HEK293T (cell line): ENCODE measurements at regions not wholly inside any gene's neighbourhood (a gene's known extent, or its start where the extent isn't known, plus 50 kb on each side); places are given as distances from the start of the nearest gene placed in this dataset.

Experiments used
- CTCF ChIA-PET: fragments of 350-600 bp; formaldehyde crosslinking; extraction: SDS; loops from one replicate; lab custom pipeline; 2021; ENCODE audit warnings: antibody characterized with exemption, inconsistent platforms; lab: Yijun Ruan, JAX
- POLR2A ChIA-PET: fragments of 350-600 bp; formaldehyde crosslinking; extraction: SDS; loops from one replicate; lab custom pipeline; 2020; ENCODE audit warnings: antibody characterized with exemption, inconsistent platforms; lab: Yijun Ruan, JAX
- DNase-seq: peaks from one replicate; pipeline ENCODE4 v3.0.0; 2012; ENCODE audit warnings: mixed read lengths; ENCODE audit errors: extremely low spot score
- ARNT ChIP-seq: fragments of 450-650 bp; IDR thresholded peaks from 2 replicates; pipeline ENCODE4 v1.6.1; 2017; ENCODE audit warnings: mild to moderate bottlenecking
- BHLHE40 ChIP-seq: fragments of 450-650 bp; IDR thresholded peaks from 2 replicates; pipeline ENCODE4 v1.6.1; 2016; ENCODE audit warnings: mild to moderate bottlenecking, moderate library complexity, borderline replicate concordance
- CTBP1 ChIP-seq: fragments of 450-650 bp; IDR thresholded peaks from 2 replicates; pipeline ENCODE4 v1.6.1; 2016; ENCODE audit warnings: borderline replicate concordance
- ELF4 ChIP-seq: fragments of 450-650 bp; IDR thresholded peaks from 2 replicates; pipeline ENCODE4 v1.6.1; 2017; ENCODE audit warnings: antibody characterized with exemption
- FOXA1 ChIP-seq: fragments of 450-650 bp; IDR thresholded peaks from 2 replicates; pipeline ENCODE4 v1.6.1; 2016; ENCODE audit warnings: mild to moderate bottlenecking
- FOXK2 ChIP-seq: fragments of 450-650 bp; IDR thresholded peaks from 2 replicates; pipeline ENCODE4 v1.6.1; 2016; ENCODE audit warnings: mild to moderate bottlenecking
- FOXM1 ChIP-seq: fragments of 450-650 bp; IDR thresholded peaks from 2 replicates; pipeline ENCODE4 v1.6.1; 2017; ENCODE audit warnings: mild to moderate bottlenecking, borderline replicate concordance
- HDGF ChIP-seq: fragments of 450-650 bp; IDR thresholded peaks from 2 replicates; pipeline ENCODE4 v1.6.1; 2017; ENCODE audit warnings: antibody characterized with exemption, borderline replicate concordance
- L3MBTL2 ChIP-seq: fragments of 450-650 bp; conservative IDR thresholded peaks from 2 replicates; pipeline ENCODE4 v1.6.1; 2016; ENCODE audit warnings: mild to moderate bottlenecking
- LEF1 ChIP-seq: fragments of 450-650 bp; IDR thresholded peaks from 2 replicates; pipeline ENCODE4 v1.6.1; 2017; ENCODE audit warnings: mild to moderate bottlenecking, borderline replicate concordance
- NFRKB ChIP-seq: fragments of 450-650 bp; IDR thresholded peaks from 2 replicates; pipeline ENCODE4 v1.6.1; 2016; ENCODE audit warnings: mild to moderate bottlenecking, moderate library complexity
- PKNOX1 ChIP-seq: fragments of 450-650 bp; IDR thresholded peaks from 2 replicates; pipeline ENCODE4 v1.6.1; 2016
- SP1 ChIP-seq: fragments of 450-650 bp; IDR thresholded peaks from 2 replicates; pipeline ENCODE4 v1.6.1; 2017
- SUZ12 ChIP-seq: fragments of 450-650 bp; IDR thresholded peaks from 2 replicates; pipeline ENCODE4 v1.6.1; 2016; ENCODE audit warnings: mild to moderate bottlenecking
- TARDBP ChIP-seq: fragments of 450-650 bp; IDR thresholded peaks from 2 replicates; pipeline ENCODE4 v1.6.1; 2016
- ZNF384 ChIP-seq: fragments of 450-650 bp; IDR thresholded peaks from 2 replicates; pipeline ENCODE4 v1.6.1; 2016

- ChIA-PET POLR2A (no interaction called here), CTCF (no interaction called here)
- no peak for DNase-seq
- no peak for TF ChIP-seq NFRKB
- no peak for TF ChIP-seq ELF4
- TF ChIP-seq L3MBTL2, result no peak
- no peak for TF ChIP-seq ARNT
- TF ChIP-seq FOXK2, result no peak
- TF ChIP-seq ZNF384, result no peak
- TF ChIP-seq BHLHE40, result no peak
- TF ChIP-seq LEF1, result no peak
Measured at GRCh38 chr22:48676266-48677167, 1151.2 kb downstream of the BRD1 start.

- CTCF ChIA-PET, result no interaction called here
- DNase-seq, result no peak
- POLR2A ChIA-PET, result no interaction called here
- TF ChIP-seq HDGF, result no peak
- no peak for TF ChIP-seq ZNF384
- TF ChIP-seq NFRKB, result no peak
- TF ChIP-seq PKNOX1, result no peak
- no peak for TF ChIP-seq FOXK2
- TF ChIP-seq FOXA1, result no peak
Measured at GRCh38 chr22:48675830-48676145, 1151.9 kb downstream of the BRD1 start.

- CTCF ChIA-PET, result no interaction called here
- TF ChIP-seq FOXK2 (no peak), ZNF384 (no peak), ELF4 (no peak)
- POLR2A ChIA-PET, result no interaction called here
- no peak for DNase-seq
Measured at GRCh38 chr22:48675141-48675829, 1152.4 kb downstream of the BRD1 start.

- POLR2A ChIA-PET, result no interaction called here
- DNase-seq, result no peak
- CTCF ChIA-PET, result no interaction called here
- TF ChIP-seq ARNT (no peak), FOXA1 (no peak), HDGF (no peak), BHLHE40 (no peak), ZNF384 (no peak), FOXK2 (no peak), FOXM1 (no peak), NFRKB (no peak), TARDBP (no peak), L3MBTL2 (no peak), LEF1 (no peak), CTBP1 (no peak), SP1 (no peak), PKNOX1 (no peak), ELF4 (no peak)
Measured at GRCh38 chr22:48673806-48674500, 1153.7 kb downstream of the BRD1 start.

- CTCF ChIA-PET, result no interaction called here
- DNase-seq, result no peak
- POLR2A ChIA-PET, result no interaction called here
- TF ChIP-seq FOXM1 (no peak), ARNT (no peak), BHLHE40 (no peak), PKNOX1 (no peak), NFRKB (no peak), HDGF (no peak), LEF1 (no peak), SUZ12 (no peak), FOXA1 (no peak), L3MBTL2 (no peak), FOXK2 (no peak), CTBP1 (no peak), ZNF384 (no peak), SP1 (no peak)
Measured at GRCh38 chr22:48672387-48672786, 1155.3 kb downstream of the BRD1 start.

GRCh38 chr22:48670731-48671130, 1156.9 kb downstream of the BRD1 start:
- CTCF ChIA-PET, result no interaction called here
- TF ChIP-seq BHLHE40 (no peak), FOXK2 (no peak), CTBP1 (no peak), L3MBTL2 (no peak), ZNF384 (no peak), LEF1 (no peak), SP1 (no peak), SUZ12 (no peak), TARDBP (no peak), FOXM1 (no peak)
- POLR2A ChIA-PET, result no interaction called here
- no peak for DNase-seq
